ENCODE measurements at regions not wholly inside any gene's neighbourhood (a gene's known extent, or its start where the extent isn't known, plus 50 kb on each side); places are given as distances from the start of the nearest gene placed in this dataset.

DNA sequence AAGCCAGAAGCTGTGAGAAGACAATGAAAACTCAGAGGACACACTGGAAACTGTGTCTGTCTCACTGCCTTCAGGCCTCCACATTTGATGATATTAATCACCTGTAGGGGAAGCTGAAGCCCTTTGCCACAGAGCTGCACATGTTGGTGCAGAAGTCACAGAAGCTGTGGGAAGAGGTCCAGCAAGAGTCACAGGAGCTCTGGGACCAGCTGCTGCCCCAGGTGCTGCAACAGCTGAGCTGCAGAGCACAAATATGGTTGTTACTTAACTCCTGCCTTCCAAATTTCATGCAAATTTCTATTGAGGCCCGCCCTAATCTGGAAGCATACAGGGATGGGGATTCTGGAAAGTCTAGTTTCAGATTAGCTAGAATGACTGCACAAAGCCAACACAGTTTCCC lies 169.3 kb downstream of the OGFRL1 start:
- TF ChIP-seq, protein P1, sequence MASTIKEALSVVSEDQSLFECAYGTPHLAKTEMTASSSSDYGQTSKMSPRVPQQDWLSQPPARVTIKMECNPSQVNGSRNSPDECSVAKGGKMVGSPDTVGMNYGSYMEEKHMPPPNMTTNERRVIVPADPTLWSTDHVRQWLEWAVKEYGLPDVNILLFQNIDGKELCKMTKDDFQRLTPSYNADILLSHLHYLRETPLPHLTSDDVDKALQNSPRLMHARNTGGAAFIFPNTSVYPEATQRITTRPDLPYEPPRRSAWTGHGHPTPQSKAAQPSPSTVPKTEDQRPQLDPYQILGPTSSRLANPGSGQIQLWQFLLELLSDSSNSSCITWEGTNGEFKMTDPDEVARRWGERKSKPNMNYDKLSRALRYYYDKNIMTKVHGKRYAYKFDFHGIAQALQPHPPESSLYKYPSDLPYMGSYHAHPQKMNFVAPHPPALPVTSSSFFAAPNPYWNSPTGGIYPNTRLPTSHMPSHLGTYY (CRISPR knock-in tag; IDR thresholded peaks at IDR 0.05): no peak
- TF ChIP-seq, protein P2, sequence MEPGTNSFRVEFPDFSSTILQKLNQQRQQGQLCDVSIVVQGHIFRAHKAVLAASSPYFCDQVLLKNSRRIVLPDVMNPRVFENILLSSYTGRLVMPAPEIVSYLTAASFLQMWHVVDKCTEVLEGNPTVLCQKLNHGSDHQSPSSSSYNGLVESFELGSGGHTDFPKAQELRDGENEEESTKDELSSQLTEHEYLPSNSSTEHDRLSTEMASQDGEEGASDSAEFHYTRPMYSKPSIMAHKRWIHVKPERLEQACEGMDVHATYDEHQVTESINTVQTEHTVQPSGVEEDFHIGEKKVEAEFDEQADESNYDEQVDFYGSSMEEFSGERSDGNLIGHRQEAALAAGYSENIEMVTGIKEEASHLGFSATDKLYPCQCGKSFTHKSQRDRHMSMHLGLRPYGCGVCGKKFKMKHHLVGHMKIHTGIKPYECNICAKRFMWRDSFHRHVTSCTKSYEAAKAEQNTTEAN (CRISPR knock-in tag; IDR thresholded peaks at IDR 0.05): no peak
- TF ChIP-seq ZNF416 (CRISPR knock-in tag; IDR thresholded peaks at IDR 0.05) (no peak), ESRRA (CRISPR knock-in tag; IDR thresholded peaks at IDR 0.05; ENCODE audit: borderline replicate concordance) (no peak)
- ChIA-PET POLR2A (no interaction called here), CTCF (no interaction called here)
- Mint-ChIP-seq H3K36me3 (no peaks in the 10 kb centered on the region), H3K4me1 (peaks cover 9% of the 10 kb centered on the region), H3K27me3 (ENCODE audit: low read depth) (no peaks in the 10 kb centered on the region), H3K9me3 (peaks cover 6% of the 10 kb centered on the region), H3K4me3 (no peak overlapping the region), H3K27ac (no peak overlapping the region)
- no peak for DNase-seq (ENCODE audit: low spot score)
- no peak for ATAC-seq

DNA sequence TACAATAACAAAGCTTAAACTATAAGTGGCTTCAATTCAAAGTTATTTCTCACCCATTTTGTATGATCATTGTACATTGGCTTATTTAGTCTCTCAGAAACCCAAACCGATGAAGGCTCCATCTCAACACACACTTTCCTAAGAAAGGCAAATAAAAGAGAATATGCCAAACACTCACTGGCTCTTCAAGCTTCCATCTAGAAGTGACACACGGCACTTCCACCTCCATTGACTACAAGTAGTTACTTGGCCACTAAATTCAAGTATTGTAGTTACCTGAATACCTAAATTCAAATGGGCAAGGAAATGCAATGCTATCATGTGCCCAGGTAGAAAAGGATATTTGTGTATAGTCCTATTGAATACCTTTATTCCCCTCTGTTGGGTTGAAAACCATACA lies 170.6 kb downstream of the OGFRL1 start:
- DNase-seq (ENCODE audit: low spot score) (no peak), ATAC-seq (no peak)
- TF ChIP-seq SMAD4 (CRISPR knock-in tag; IDR thresholded peaks at IDR 0.05) (no peak), ZNF121 (CRISPR knock-in tag; IDR thresholded peaks at IDR 0.05) (no peak), HMGA2 (CRISPR knock-in tag; IDR thresholded peaks at IDR 0.05) (no peak)
- H3K27ac Mint-ChIP-seq: no peak overlapping the region
- H3K27me3 Mint-ChIP-seq (ENCODE audit: low read depth): no peaks in the 10 kb centered on the region
- H3K9me3 Mint-ChIP-seq: peaks cover 6% of the 10 kb centered on the region
- ChIA-PET CTCF (no interaction called here), POLR2A (no interaction called here)
- H3K36me3 Mint-ChIP-seq: no peaks in the 10 kb centered on the region
- H3K4me3 Mint-ChIP-seq: no peak overlapping the region
- H3K4me1 Mint-ChIP-seq: peaks cover under 1% of the 10 kb centered on the region

DNA sequence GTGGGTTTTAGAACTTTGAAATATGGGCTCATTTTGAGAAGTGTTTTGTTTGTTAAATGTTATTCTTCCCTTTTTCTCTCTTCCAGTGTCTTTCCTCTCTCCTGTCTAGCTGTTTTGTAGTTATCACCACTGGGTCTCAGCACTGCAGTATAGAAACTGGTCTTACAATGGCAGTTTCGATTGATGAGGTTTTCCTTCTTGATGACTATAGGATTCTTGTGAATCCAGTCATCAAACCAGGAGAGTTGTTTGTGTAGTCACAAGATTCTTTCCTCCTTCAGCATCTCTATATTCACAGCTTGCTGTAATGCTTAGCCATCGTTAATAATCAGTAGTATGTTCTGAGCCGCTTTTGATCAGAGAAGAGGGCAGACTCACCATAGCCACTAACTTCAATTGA lies 172.3 kb downstream of the OGFRL1 start:
- DNase-seq (ENCODE audit: low spot score) (no peak), ATAC-seq (no peak)
- CTCF ChIA-PET: no interaction called here
- Mint-ChIP-seq H3K9me3 (peaks cover 21% of the 10 kb centered on the region), H3K4me1 (no peaks in the 10 kb centered on the region), H3K4me3 (no peak overlapping the region), H3K27ac (no peak overlapping the region), H3K36me3 (peaks cover 12% of the 10 kb centered on the region), H3K27me3 (ENCODE audit: low read depth) (no peaks in the 10 kb centered on the region)
- POLR2A ChIA-PET: no interaction called here
- TF ChIP-seq CREM (CRISPR knock-in tag; IDR thresholded peaks at IDR 0.05) (no peak), ZNF317 (CRISPR knock-in tag; IDR thresholded peaks at IDR 0.05; ENCODE audit: borderline replicate concordance, low read depth) (no peak), ZNF138 (CRISPR knock-in tag; conservative IDR thresholded peaks at IDR 0.05) (no peak), HMGA2 (CRISPR knock-in tag; IDR thresholded peaks at IDR 0.05) (no peak), CREB1 (CRISPR knock-in tag; IDR thresholded peaks at IDR 0.05) (no peak), ZNF263 (CRISPR knock-in tag; IDR thresholded peaks at IDR 0.05; ENCODE audit: low read depth) (no peak), NR2C2 (CRISPR knock-in tag; IDR thresholded peaks at IDR 0.05) (no peak), ATF1 (CRISPR knock-in tag; IDR thresholded peaks at IDR 0.05) (no peak), ESRRA (CRISPR knock-in tag; IDR thresholded peaks at IDR 0.05; ENCODE audit: borderline replicate concordance) (no peak), ETV6 (CRISPR knock-in tag; IDR thresholded peaks at IDR 0.05) (no peak)
- TF ChIP-seq, protein P3, sequence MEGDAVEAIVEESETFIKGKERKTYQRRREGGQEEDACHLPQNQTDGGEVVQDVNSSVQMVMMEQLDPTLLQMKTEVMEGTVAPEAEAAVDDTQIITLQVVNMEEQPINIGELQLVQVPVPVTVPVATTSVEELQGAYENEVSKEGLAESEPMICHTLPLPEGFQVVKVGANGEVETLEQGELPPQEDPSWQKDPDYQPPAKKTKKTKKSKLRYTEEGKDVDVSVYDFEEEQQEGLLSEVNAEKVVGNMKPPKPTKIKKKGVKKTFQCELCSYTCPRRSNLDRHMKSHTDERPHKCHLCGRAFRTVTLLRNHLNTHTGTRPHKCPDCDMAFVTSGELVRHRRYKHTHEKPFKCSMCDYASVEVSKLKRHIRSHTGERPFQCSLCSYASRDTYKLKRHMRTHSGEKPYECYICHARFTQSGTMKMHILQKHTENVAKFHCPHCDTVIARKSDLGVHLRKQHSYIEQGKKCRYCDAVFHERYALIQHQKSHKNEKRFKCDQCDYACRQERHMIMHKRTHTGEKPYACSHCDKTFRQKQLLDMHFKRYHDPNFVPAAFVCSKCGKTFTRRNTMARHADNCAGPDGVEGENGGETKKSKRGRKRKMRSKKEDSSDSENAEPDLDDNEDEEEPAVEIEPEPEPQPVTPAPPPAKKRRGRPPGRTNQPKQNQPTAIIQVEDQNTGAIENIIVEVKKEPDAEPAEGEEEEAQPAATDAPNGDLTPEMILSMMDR (IDR thresholded peaks at IDR 0.05): no peak
- TF ChIP-seq, protein P4, sequence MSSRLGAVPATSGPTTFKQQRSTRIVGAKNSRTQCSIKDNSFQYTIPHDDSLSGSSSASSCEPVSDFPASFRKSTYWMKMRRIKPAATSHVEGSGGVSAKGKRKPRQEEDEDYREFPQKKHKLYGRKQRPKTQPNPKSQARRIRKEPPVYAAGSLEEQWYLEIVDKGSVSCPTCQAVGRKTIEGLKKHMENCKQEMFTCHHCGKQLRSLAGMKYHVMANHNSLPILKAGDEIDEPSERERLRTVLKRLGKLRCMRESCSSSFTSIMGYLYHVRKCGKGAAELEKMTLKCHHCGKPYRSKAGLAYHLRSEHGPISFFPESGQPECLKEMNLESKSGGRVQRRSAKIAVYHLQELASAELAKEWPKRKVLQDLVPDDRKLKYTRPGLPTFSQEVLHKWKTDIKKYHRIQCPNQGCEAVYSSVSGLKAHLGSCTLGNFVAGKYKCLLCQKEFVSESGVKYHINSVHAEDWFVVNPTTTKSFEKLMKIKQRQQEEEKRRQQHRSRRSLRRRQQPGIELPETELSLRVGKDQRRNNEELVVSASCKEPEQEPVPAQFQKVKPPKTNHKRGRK (CRISPR knock-in tag; IDR thresholded peaks at IDR 0.05; ENCODE audit: borderline replicate concordance): no peak
- TF ChIP-seq, protein P5, sequence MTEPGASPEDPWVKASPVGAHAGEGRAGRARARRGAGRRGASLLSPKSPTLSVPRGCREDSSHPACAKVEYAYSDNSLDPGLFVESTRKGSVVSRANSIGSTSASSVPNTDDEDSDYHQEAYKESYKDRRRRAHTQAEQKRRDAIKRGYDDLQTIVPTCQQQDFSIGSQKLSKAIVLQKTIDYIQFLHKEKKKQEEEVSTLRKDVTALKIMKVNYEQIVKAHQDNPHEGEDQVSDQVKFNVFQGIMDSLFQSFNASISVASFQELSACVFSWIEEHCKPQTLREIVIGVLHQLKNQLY (CRISPR knock-in tag; IDR thresholded peaks at IDR 0.05): no peak
- TF ChIP-seq, protein P6, sequence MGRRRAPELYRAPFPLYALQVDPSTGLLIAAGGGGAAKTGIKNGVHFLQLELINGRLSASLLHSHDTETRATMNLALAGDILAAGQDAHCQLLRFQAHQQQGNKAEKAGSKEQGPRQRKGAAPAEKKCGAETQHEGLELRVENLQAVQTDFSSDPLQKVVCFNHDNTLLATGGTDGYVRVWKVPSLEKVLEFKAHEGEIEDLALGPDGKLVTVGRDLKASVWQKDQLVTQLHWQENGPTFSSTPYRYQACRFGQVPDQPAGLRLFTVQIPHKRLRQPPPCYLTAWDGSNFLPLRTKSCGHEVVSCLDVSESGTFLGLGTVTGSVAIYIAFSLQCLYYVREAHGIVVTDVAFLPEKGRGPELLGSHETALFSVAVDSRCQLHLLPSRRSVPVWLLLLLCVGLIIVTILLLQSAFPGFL (CRISPR knock-in tag; IDR thresholded peaks at IDR 0.05; ENCODE audit: borderline replicate concordance): no peak
- TF ChIP-seq, protein P7, sequence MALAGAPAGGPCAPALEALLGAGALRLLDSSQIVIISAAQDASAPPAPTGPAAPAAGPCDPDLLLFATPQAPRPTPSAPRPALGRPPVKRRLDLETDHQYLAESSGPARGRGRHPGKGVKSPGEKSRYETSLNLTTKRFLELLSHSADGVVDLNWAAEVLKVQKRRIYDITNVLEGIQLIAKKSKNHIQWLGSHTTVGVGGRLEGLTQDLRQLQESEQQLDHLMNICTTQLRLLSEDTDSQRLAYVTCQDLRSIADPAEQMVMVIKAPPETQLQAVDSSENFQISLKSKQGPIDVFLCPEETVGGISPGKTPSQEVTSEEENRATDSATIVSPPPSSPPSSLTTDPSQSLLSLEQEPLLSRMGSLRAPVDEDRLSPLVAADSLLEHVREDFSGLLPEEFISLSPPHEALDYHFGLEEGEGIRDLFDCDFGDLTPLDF (CRISPR knock-in tag; IDR thresholded peaks at IDR 0.05): no peak
